ENCODE measurements at regions not wholly inside any gene's neighbourhood (a gene's known extent, or its start where the extent isn't known, plus 50 kb on each side); places are given as distances from the start of the nearest gene placed in this dataset.
A peak's percentile ranks its signal among the peaks of the same experiment; 100 is the strongest.

GRCh38 chr13:67758975-67759374 lies 528.8 kb upstream of the PCDH9 start:
- DNase-seq: no peak

GRCh38 chr13:67754012-67754411 lies 523.9 kb upstream of the PCDH9 start:
- DNase-seq: peak; percentile 73

GRCh38 chr13:67752759-67753158 lies 522.6 kb upstream of the PCDH9 start:
- no peak for DNase-seq

GRCh38 chr13:67742478-67742877 lies 512.3 kb upstream of the PCDH9 start:
- DNase-seq: no peak

GRCh38 chr13:67740871-67741535 lies 510.9 kb upstream of the PCDH9 start:
- DNase-seq: no peak

- DNase-seq: peak; percentile 60
These were observed 506.7 kb upstream of the PCDH9 start for GRCh38 chr13:67736646-67737420.

GRCh38 chr13:67735651-67736050 lies 505.5 kb upstream of the PCDH9 start:
- DNase-seq: no peak

GRCh38 chr13:67726979-67727378 lies 496.8 kb upstream of the PCDH9 start:
- DNase-seq: no peak

GRCh38 chr13:67725999-67726398 lies 495.9 kb upstream of the PCDH9 start:
- no peak for DNase-seq

GRCh38 chr13:67713571-67713970 lies 483.4 kb upstream of the PCDH9 start:
- DNase-seq: no peak

- DNase-seq: no peak
These were observed 466.6 kb upstream of the PCDH9 start for GRCh38 chr13:67696775-67697174.

GRCh38 chr13:67664502-67664901 lies 434.4 kb upstream of the PCDH9 start:
- DNase-seq: peak; percentile 37

GRCh38 chr13:67662997-67663396 lies 432.9 kb upstream of the PCDH9 start:
- DNase-seq: no peak

GRCh38 chr13:67652887-67653286 lies 422.8 kb upstream of the PCDH9 start:
- DNase-seq: no peak

- DNase-seq: no peak
These were observed 421.9 kb upstream of the PCDH9 start for GRCh38 chr13:67651908-67652465.

- no peak for DNase-seq
These were observed 420.3 kb upstream of the PCDH9 start for GRCh38 chr13:67650471-67650870.

- peak; percentile 5 for DNase-seq
These were observed 415.8 kb upstream of the PCDH9 start for GRCh38 chr13:67645874-67646467.

- no peak for DNase-seq
These were observed 413.4 kb upstream of the PCDH9 start for GRCh38 chr13:67643516-67644055.

GRCh38 chr13:67642657-67643056 lies 412.5 kb upstream of the PCDH9 start:
- no peak for DNase-seq

GRCh38 chr13:67635754-67636153 lies 405.6 kb upstream of the PCDH9 start:
- no peak for DNase-seq

- no peak for DNase-seq
These were observed 402.5 kb upstream of the PCDH9 start for GRCh38 chr13:67632590-67632989.

GRCh38 chr13:67630640-67631039 lies 400.5 kb upstream of the PCDH9 start:
- no peak for DNase-seq

- DNase-seq: no peak
These were observed 393.5 kb upstream of the PCDH9 start for GRCh38 chr13:67623630-67624029.

- no peak for DNase-seq
These were observed 390.5 kb upstream of the PCDH9 start for GRCh38 chr13:67620665-67621064.

All from eye (tissue), 1 donor.